B cell (primary cell): ENCODE measurements at regions not wholly inside any gene's neighbourhood (a gene's known extent, or its start where the extent isn't known, plus 50 kb on each side); places are given as distances from the start of the nearest gene placed in this dataset.

Source experiments
- ATAC-seq: fragments of 200-7000 bp; cut with Tn5 transposase; one replicate; pipeline ENCODE4 v1.10.0; 2021; ENCODE audit warnings: low read depth, mild to moderate bottlenecking, moderate number of reproducible peaks, moderate library complexity
- CTCF ChIA-PET: fragments of 350-600 bp; sonication (Branson Sonifier 250); formaldehyde crosslinking; loops from one replicate; lab custom pipeline; 2021; ENCODE audit warnings: antibody characterized with exemption, inconsistent platforms; lab: Charles Lee
- POLR2A ChIA-PET: fragments of 350-600 bp; sonication (Branson Sonifier 250); formaldehyde crosslinking; loops from one replicate; lab custom pipeline; 2021; ENCODE audit warnings: antibody characterized with exemption; lab: Charles Lee
- DNase-seq: peaks from one replicate; pipeline ENCODE4 v3.0.0; 2013
- H2AFZ ChIP-seq: 2 replicates; pipeline ENCODE4 v1.6.1; 2012; ENCODE audit warnings: mild to moderate bottlenecking, low read depth, low read length; ENCODE audit not compliant: insufficient read depth, poor library complexity, severe bottlenecking
- H3K27ac ChIP-seq, 2 donors: 1 replicate in 1 of 2; 2 replicates in 1 of 2; pipeline ENCODE4 v1.5.1; 2012 to 2013; ENCODE audit warnings: low read length in 2 of 2, mild to moderate bottlenecking in 2 of 2, moderate library complexity in 1 of 2
- H3K27me3 ChIP-seq, 4 experiments: fragments of 200-600 bp in 1 of 4; sonication (generic) in 1 of 4; replicated peaks in 1 of 4; 1 replicate in 2 of 4; 2 replicates in 2 of 4; pipeline versions ENCODE4 v1.6.1 to v1.7.0; 2013 to 2016; ENCODE audit warnings: low read length in 3 of 4, mild to moderate bottlenecking in 2 of 4, mixed read lengths in 1 of 4, moderate library complexity in 1 of 4; ENCODE audit not compliant: insufficient read depth in 4 of 4, control insufficient read depth in 3 of 4; ENCODE audit errors: control extremely low read depth in 1 of 4
- H3K36me3 ChIP-seq, 2 experiments: replicated peaks in 1 of 2; 1 replicate in 1 of 2; 2 replicates in 1 of 2; pipeline versions ENCODE4 v1.6.1 to v1.7.1; 2013; ENCODE audit warnings: low read length in 1 of 2; ENCODE audit not compliant: insufficient read depth in 2 of 2, control insufficient read depth in 1 of 2; ENCODE audit errors: control extremely low read depth in 1 of 2, extremely low read depth in 1 of 2
- H3K4me1 ChIP-seq, 2 donors: fragments of 200-600 bp in 1 of 2; sonication (generic) in 1 of 2; 1 replicate in 1 of 2; 2 replicates in 1 of 2; pipeline versions ENCODE4 v1.5.1 to v1.6.1; 2013 to 2017; ENCODE audit warnings: low read length in 2 of 2; ENCODE audit not compliant: control insufficient read depth in 2 of 2, insufficient read depth in 2 of 2
- H3K4me2 ChIP-seq: replicated peaks from 2 replicates; pipeline ENCODE3; 2012; ENCODE audit warnings: mild to moderate bottlenecking, low read depth, low read length; ENCODE audit not compliant: poor library complexity, severe bottlenecking
- H3K4me3 ChIP-seq, 5 experiments: fragments of 200-600 bp in 1 of 5; sonication (generic) in 1 of 5; 1 replicate in 3 of 5; 2 replicates in 2 of 5; pipeline versions ENCODE4 v1.5.1 to v1.7.0; 2011 to 2016; ENCODE audit warnings: low read length in 4 of 5, mild to moderate bottlenecking in 4 of 5, low read depth in 2 of 5, control low read depth in 1 of 5, moderate library complexity in 1 of 5; ENCODE audit not compliant: insufficient read depth in 1 of 5; ENCODE audit errors: control extremely low read depth in 1 of 5, extremely low read depth in 1 of 5
- H3K79me2 ChIP-seq: fragments of 200-600 bp; sonication (generic); one replicate; pipeline ENCODE4 v1.6.0; 2016; ENCODE audit warnings: low read length; ENCODE audit not compliant: control insufficient read depth, insufficient read depth
- H3K9ac ChIP-seq: fragments of 200-600 bp; sonication (generic); 2 replicates; pipeline ENCODE4 v1.6.1; 2017; ENCODE audit warnings: mild to moderate bottlenecking, low read length, moderate library complexity
- H3K9me3 ChIP-seq, 3 donors: one replicate each; pipeline versions ENCODE4 v1.6.1 to v1.7.1; 2013; ENCODE audit warnings: low read length in 2 of 3; ENCODE audit not compliant: control insufficient read depth in 2 of 3, insufficient read depth in 1 of 3; ENCODE audit errors: control extremely low read depth in 1 of 3
- H4K20me1 ChIP-seq: 2 replicates; pipeline ENCODE4 v1.6.0; 2012; ENCODE audit warnings: mild to moderate bottlenecking, low read length; ENCODE audit not compliant: insufficient read depth, control insufficient read depth, poor library complexity, severe bottlenecking
- H3K27ac Mint-ChIP-seq: one replicate; pipeline ENCODE4 v1.8.0; 2021; ENCODE audit warnings: mixed read lengths
- H3K27me3 Mint-ChIP-seq: one replicate; pipeline ENCODE4 v1.8.0; 2021; ENCODE audit warnings: mixed read lengths
- H3K4me1 Mint-ChIP-seq: one replicate; pipeline ENCODE4 v1.8.0; 2021; ENCODE audit warnings: mixed read lengths
- H3K4me3 Mint-ChIP-seq: one replicate; pipeline ENCODE4 v1.8.0; 2021; ENCODE audit warnings: mixed read lengths
- H3K9me3 Mint-ChIP-seq: one replicate; pipeline ENCODE4 v1.8.0; 2022; ENCODE audit warnings: mixed read lengths; ENCODE audit not compliant: insufficient read depth
- EZH2 ChIP-seq: IDR thresholded peaks from 2 replicates; pipeline ENCODE4 v1.6.1; 2012; ENCODE audit warnings: borderline replicate concordance, low read depth, mild to moderate bottlenecking, moderate library complexity, low read length; ENCODE audit not compliant: insufficient read depth, poor library complexity, severe bottlenecking
- WGBS: methylation state at CpG from one replicate; pipeline ENCODE4 v1.1.5; 2013; ENCODE audit warnings: missing lambda C conversion rate; ENCODE audit not compliant: insufficient coverage; 5-methylcytosine and 5-hydroxymethylcytosine counted together
- intact Hi-C: fragments of 100-400 bp; cut with micrococcal nuclease; formaldehyde crosslinking; loops from one replicate; pipeline ENCODE4 v1.10.0; 2022
- TF ChIP-seq, protein P1 (sequence below): fragments of 200-600 bp; IDR thresholded peaks from one replicate; pipeline ENCODE4 v1.8.0; 2022; ENCODE audit warnings: antibody characterized with exemption, mild to moderate bottlenecking

DNA sequence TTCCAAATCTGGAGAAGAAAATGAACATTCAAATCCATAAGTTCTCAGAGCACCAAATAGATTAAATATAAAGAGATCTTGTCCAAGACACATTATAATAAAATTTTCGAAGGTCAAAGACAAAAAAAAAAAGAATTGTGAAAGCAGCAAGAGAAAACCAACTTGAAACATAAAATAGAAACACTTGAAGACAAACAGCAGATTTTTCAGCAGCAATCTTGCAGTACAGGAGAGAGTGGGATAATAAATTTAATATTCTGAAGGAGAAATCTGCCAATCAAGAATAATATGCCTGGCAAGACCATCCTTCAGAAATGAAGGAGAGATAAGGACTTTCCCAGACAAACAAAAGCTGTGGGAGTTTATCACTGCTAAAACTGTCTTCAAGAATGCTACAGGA, 150.5 kb upstream of the COL8A1 start:
- ChIA-PET CTCF (no interaction called here), POLR2A (no interaction called here)
- no peaks in the 10 kb centered on the region for H3K4me1 Mint-ChIP-seq
- Histone ChIP-seq H3K79me2 (no peaks in the 10 kb centered on the region), H3K4me3 (no peak overlapping the region), H3K27me3 (no peaks in the 10 kb centered on the region), H3K36me3 (no peaks in the 10 kb centered on the region), H3K4me2 (no peak overlapping the region), H4K20me1 (no peaks in the 10 kb centered on the region), H3K27ac (no peak overlapping the region), H3K4me1 (no peaks in the 10 kb centered on the region), H3K9me3 (peaks cover 0 to 12% (median 1%) of the 10 kb centered on the region in 3 donors), H3K9ac (no peak overlapping the region), H2AFZ (no peak overlapping the region)
- WGBS, result no CpG with 5 or more reads among the region's 1 CpG
- H3K27ac Mint-ChIP-seq, result no peak overlapping the region
- DNase-seq (no peak), ATAC-seq (no peak)
- intact Hi-C loops, result no loop called here
- no peak overlapping the region for H3K4me3 Mint-ChIP-seq
- no peaks in the 10 kb centered on the region for H3K27me3 Mint-ChIP-seq
- H3K9me3 Mint-ChIP-seq, result peaks cover 9% of the 10 kb centered on the region
- TF ChIP-seq, protein P1, sequence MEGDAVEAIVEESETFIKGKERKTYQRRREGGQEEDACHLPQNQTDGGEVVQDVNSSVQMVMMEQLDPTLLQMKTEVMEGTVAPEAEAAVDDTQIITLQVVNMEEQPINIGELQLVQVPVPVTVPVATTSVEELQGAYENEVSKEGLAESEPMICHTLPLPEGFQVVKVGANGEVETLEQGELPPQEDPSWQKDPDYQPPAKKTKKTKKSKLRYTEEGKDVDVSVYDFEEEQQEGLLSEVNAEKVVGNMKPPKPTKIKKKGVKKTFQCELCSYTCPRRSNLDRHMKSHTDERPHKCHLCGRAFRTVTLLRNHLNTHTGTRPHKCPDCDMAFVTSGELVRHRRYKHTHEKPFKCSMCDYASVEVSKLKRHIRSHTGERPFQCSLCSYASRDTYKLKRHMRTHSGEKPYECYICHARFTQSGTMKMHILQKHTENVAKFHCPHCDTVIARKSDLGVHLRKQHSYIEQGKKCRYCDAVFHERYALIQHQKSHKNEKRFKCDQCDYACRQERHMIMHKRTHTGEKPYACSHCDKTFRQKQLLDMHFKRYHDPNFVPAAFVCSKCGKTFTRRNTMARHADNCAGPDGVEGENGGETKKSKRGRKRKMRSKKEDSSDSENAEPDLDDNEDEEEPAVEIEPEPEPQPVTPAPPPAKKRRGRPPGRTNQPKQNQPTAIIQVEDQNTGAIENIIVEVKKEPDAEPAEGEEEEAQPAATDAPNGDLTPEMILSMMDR, result no peak
- TF ChIP-seq EZH2, result no peak

DNA sequence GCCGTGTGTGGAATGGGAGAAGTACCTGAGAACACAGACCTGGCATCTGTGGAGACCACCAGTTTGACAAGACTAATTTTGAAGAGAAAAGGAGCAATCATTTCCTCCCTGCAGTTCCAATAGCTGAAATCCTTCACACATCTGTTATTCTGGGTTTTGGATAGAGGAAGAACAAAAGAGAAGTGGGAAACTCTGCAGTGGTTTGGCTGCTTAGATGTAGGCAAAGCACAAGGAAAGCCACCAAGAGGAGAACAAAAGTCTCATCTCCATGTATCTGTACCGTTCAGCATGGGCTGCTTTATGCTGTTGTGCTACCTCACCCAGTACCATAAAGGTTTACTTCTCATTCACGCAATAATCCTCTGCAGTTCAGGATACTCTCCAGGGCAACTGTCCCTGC, 153.1 kb upstream of the COL8A1 start:
- ChIA-PET CTCF (no interaction called here), POLR2A (no interaction called here)
- Histone ChIP-seq H3K79me2 (no peaks in the 10 kb centered on the region), H3K4me2 (no peak overlapping the region), H3K4me1 (no peaks in the 10 kb centered on the region), H3K9me3 (peaks cover 0 to 12% (median 1%) of the 10 kb centered on the region in 3 donors), H3K36me3 (no peaks in the 10 kb centered on the region), H3K9ac (no peak overlapping the region), H2AFZ (no peak overlapping the region), H3K27ac (no peak overlapping the region), H4K20me1 (no peaks in the 10 kb centered on the region), H3K4me3 (no peak overlapping the region), H3K27me3 (no peaks in the 10 kb centered on the region)
- Mint-ChIP-seq H3K27me3 (no peaks in the 10 kb centered on the region), H3K4me3 (no peak overlapping the region), H3K9me3 (peaks cover 4% of the 10 kb centered on the region), H3K4me1 (no peaks in the 10 kb centered on the region), H3K27ac (no peak overlapping the region)
- intact Hi-C loops, result no loop called here
- WGBS, result 15% methylated on average over 2 of the region's 3 CpGs
- no peak for TF ChIP-seq EZH2
- TF ChIP-seq, protein P1, result no peak
- ATAC-seq (no peak), DNase-seq (no peak)
